Panc1 (cell line): ENCODE measurements at regions not wholly inside any gene's neighbourhood (a gene's known extent, or its start where the extent isn't known, plus 50 kb on each side); places are given as distances from the start of the nearest gene placed in this dataset.

Experiments used
- POLR2AphosphoS5 ChIP-seq: IDR thresholded peaks from 2 replicates; pipeline ENCODE4 v1.6.1; 2012; ENCODE audit warnings: mild to moderate bottlenecking, low read depth, low read length, moderate library complexity
- TF ChIP-seq, protein P1 (sequence below): fragments of 450-650 bp; IDR thresholded peaks from 2 replicates; pipeline ENCODE4 v1.5.1; 2017; ENCODE audit warnings: mild to moderate bottlenecking

DNA sequence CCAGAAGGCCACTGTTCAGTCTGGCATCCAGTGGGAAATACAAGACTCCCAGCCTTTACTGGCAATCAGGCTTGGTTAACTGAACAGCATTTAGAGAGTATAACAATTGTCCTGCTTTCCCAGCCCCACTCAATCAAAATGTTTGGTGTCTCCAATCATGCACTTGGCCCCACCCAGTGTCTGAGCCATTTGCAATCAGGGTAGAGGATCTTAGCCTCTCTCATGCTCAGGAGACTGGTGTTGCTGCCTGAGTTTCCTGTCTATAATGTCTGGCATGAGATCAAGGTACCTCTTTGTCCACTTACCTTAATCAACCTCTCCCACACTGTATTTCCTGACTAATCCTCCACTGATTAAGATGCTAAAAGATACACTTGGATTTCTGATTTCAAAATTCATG, 290.2 kb upstream of the GHITM start:
- TF ChIP-seq, protein P1, sequence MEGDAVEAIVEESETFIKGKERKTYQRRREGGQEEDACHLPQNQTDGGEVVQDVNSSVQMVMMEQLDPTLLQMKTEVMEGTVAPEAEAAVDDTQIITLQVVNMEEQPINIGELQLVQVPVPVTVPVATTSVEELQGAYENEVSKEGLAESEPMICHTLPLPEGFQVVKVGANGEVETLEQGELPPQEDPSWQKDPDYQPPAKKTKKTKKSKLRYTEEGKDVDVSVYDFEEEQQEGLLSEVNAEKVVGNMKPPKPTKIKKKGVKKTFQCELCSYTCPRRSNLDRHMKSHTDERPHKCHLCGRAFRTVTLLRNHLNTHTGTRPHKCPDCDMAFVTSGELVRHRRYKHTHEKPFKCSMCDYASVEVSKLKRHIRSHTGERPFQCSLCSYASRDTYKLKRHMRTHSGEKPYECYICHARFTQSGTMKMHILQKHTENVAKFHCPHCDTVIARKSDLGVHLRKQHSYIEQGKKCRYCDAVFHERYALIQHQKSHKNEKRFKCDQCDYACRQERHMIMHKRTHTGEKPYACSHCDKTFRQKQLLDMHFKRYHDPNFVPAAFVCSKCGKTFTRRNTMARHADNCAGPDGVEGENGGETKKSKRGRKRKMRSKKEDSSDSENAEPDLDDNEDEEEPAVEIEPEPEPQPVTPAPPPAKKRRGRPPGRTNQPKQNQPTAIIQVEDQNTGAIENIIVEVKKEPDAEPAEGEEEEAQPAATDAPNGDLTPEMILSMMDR, result no peak
- TF ChIP-seq POLR2AphosphoS5, result no peak
